Common myeloid progenitor, CD34-positive (primary cell): ENCODE measurements at regions not wholly inside any gene's neighbourhood (a gene's known extent, or its start where the extent isn't known, plus 50 kb on each side); places are given as distances from the start of the nearest gene placed in this dataset.

Source experiments
- CTCF ChIA-PET: fragments of 350-600 bp; sonication (Branson Sonifier 250); formaldehyde crosslinking; loops from one replicate; lab custom pipeline; 2021; ENCODE audit warnings: antibody characterized with exemption; lab: Charles Lee
- POLR2A ChIA-PET: fragments of 350-600 bp; sonication (Branson Sonifier 250); formaldehyde crosslinking; loops from one replicate; lab custom pipeline; 2021; ENCODE audit warnings: antibody characterized with exemption; lab: Charles Lee
- DNase-seq, 3 donors: peaks; one replicate each; pipeline versions ENCODE4 v3.0.0 to v3.0.0-alpha.2; 2013
- H3K27ac ChIP-seq, 2 experiments: 1 replicate in 1 of 2; 2 replicates in 1 of 2; pipeline ENCODE4 v1.7.0; 2013; ENCODE audit warnings: inconsistent platforms in 2 of 2, low read length in 2 of 2, mild to moderate bottlenecking in 2 of 2, low read depth in 1 of 2, moderate library complexity in 1 of 2; ENCODE audit not compliant: severe bottlenecking in 2 of 2, insufficient read depth in 1 of 2, poor library complexity in 1 of 2
- H3K27me3 ChIP-seq, 5 experiments: replicated peaks in 2 of 5; 1 replicate in 3 of 5; 2 replicates in 2 of 5; pipeline versions ENCODE4 v1.6.1 to v1.7.0; 2013; ENCODE audit warnings: low read length in 4 of 5, mild to moderate bottlenecking in 2 of 5, moderate library complexity in 2 of 5, inconsistent platforms in 1 of 5; ENCODE audit not compliant: insufficient read depth in 5 of 5, control insufficient read depth in 4 of 5
- H3K36me3 ChIP-seq, 4 experiments: 1 replicate in 2 of 4; 2 replicates in 2 of 4; pipeline versions ENCODE4 v1.6.1 to v1.7.0; 2013; ENCODE audit warnings: low read length in 3 of 4, control low read depth in 1 of 4, mild to moderate bottlenecking in 1 of 4; ENCODE audit not compliant: control insufficient read depth in 4 of 4, insufficient read depth in 4 of 4
- H3K4me1 ChIP-seq, 4 experiments: 1 replicate in 3 of 4; 2 replicates in 1 of 4; pipeline versions ENCODE4 v1.6.1 to v1.7.1; 2013; ENCODE audit warnings: low read length in 3 of 4, mild to moderate bottlenecking in 3 of 4, control low read depth in 1 of 4, inconsistent platforms in 1 of 4, moderate library complexity in 1 of 4; ENCODE audit not compliant: control insufficient read depth in 4 of 4, insufficient read depth in 4 of 4; ENCODE audit errors: control extremely low read depth in 1 of 4
- H3K4me3 ChIP-seq, 7 experiments: 1 replicate in 4 of 7; 2 replicates in 3 of 7; pipeline versions ENCODE4 v1.5.1 to v1.7.0; 2013; ENCODE audit warnings: mild to moderate bottlenecking in 7 of 7, low read length in 6 of 7, moderate library complexity in 6 of 7, inconsistent platforms in 2 of 7, low read depth in 2 of 7, control low read depth in 1 of 7; ENCODE audit not compliant: insufficient read depth in 4 of 7, control insufficient read depth in 1 of 7; ENCODE audit errors: extremely low read depth in 1 of 7
- H3K9me3 ChIP-seq, 5 experiments: 1 replicate in 4 of 5; 2 replicates in 1 of 5; pipeline versions ENCODE4 v1.6.1 to v1.7.1; 2013; ENCODE audit warnings: low read length in 4 of 5, mild to moderate bottlenecking in 2 of 5, inconsistent platforms in 1 of 5, low read depth in 1 of 5, moderate library complexity in 1 of 5; ENCODE audit not compliant: control insufficient read depth in 4 of 5, insufficient read depth in 2 of 5; ENCODE audit errors: control extremely low read depth in 1 of 5
- WGBS: methylation state at CpG from one replicate; pipeline ENCODE4 v1.1.5; 2013; ENCODE audit not compliant: insufficient coverage; 5-methylcytosine and 5-hydroxymethylcytosine counted together

GRCh38 chr1:66436378-66437135 lies 97.4 kb upstream of the SGIP1 start:
- Histone ChIP-seq H3K4me3 (no peak overlapping the region), H3K36me3 (no peaks in the 10 kb centered on the region), H3K27me3 (no peaks in the 10 kb centered on the region), H3K9me3 (peaks cover 0 to 10% (median 4%) of the 10 kb centered on the region in 5 experiments), H3K4me1 (peaks cover 14 to 45% (median 32%) of the 10 kb centered on the region in 4 experiments), H3K27ac (no peak overlapping the region)
- DNase-seq = peak; percentile 31 to 73 (median 58)
- CTCF ChIA-PET = interaction anchor here (1.0 to 2.8 kb wide), 21 partner anchors 9 to 194 kb away, joined by 3 to 11 read pairs (median 5); no protein-coding TSS in a partner anchor
- WGBS = 75% methylated on average over 4 of the region's 4 CpGs
- POLR2A ChIA-PET = no interaction called here

- peaks cover 0 to 4% (median 1%) of the 10 kb centered on the region in 5 experiments for H3K9me3 ChIP-seq
- CTCF ChIA-PET = interaction anchor here (1.0 to 2.8 kb wide), 15 partner anchors 9 to 194 kb away, joined by 3 to 11 read pairs (median 5); no protein-coding TSS in a partner anchor
- POLR2A ChIA-PET = no interaction called here
- H3K36me3 ChIP-seq = no peaks in the 10 kb centered on the region
- no CpG with 5 or more reads among the region's 2 CpGs for WGBS
- DNase-seq = no peak
- no peaks in the 10 kb centered on the region for H3K27me3 ChIP-seq
- peaks cover 14 to 48% (median 33%) of the 10 kb centered on the region in 4 experiments for H3K4me1 ChIP-seq
- no peak overlapping the region for H3K27ac ChIP-seq
- no peak overlapping the region for H3K4me3 ChIP-seq
Observed at GRCh38 chr1:66437136-66437401, 96.9 kb upstream of the SGIP1 start.

- Histone ChIP-seq H3K9me3 (no peaks in the 10 kb centered on the region), H3K4me1 (peaks cover 16 to 53% (median 35%) of the 10 kb centered on the region in 4 experiments), H3K27me3 (no peaks in the 10 kb centered on the region), H3K27ac (peak overlapping the region; percentile 67 to 84), H3K36me3 (no peaks in the 10 kb centered on the region), H3K4me3 (peak overlapping the region in 1 of 7 experiments; percentile 8)
- ChIA-PET CTCF (interaction anchor here (1.1 to 2.8 kb wide), 4 partner anchors 8 to 186 kb away, joined by 3 to 11 read pairs (median 10); no protein-coding TSS in a partner anchor), POLR2A (interaction anchor here (0.7 kb wide), 1 partner anchor 57 kb away, joined by 3 read pairs; no protein-coding TSS in a partner anchor)
- peak in 2 of 3 donors; percentile 23 to 49 for DNase-seq
- no CpG with 5 or more reads among the region's 1 CpG for WGBS
Observed at GRCh38 chr1:66438062-66438461, 95.9 kb upstream of the SGIP1 start.

GRCh38 chr1:66438501-66438900 lies 95.5 kb upstream of the SGIP1 start:
- peak overlapping the region; percentile 67 to 84 for H3K27ac ChIP-seq
- DNase-seq = peak in 1 of 3 donors; percentile 35
- H3K27me3 ChIP-seq = no peaks in the 10 kb centered on the region
- POLR2A ChIA-PET = interaction anchor here (0.7 kb wide), 1 partner anchor 57 kb away, joined by 3 read pairs; no protein-coding TSS in a partner anchor
- H3K9me3 ChIP-seq = no peaks in the 10 kb centered on the region
- H3K4me3 ChIP-seq = peak overlapping the region in 4 of 7 experiments; percentile 24 to 55 (median 38)
- H3K4me1 ChIP-seq = peaks cover 16 to 50% (median 35%) of the 10 kb centered on the region in 4 experiments
- no peaks in the 10 kb centered on the region for H3K36me3 ChIP-seq
- WGBS = 76% methylated on average over 5 of the region's 7 CpGs
- CTCF ChIA-PET = interaction anchor here (1.1 to 2.2 kb wide), 2 partner anchors 184 to 186 kb away, joined by 3 to 10 read pairs; no protein-coding TSS in a partner anchor

- no CpG with 5 or more reads among the region's 4 CpGs for WGBS
- POLR2A ChIA-PET = interaction anchor here (0.5 kb wide), 1 partner anchor 1232 kb away, joined by 5 read pairs; no protein-coding TSS in a partner anchor
- Histone ChIP-seq H3K27ac (peak overlapping the region; percentile 67 to 84), H3K9me3 (no peaks in the 10 kb centered on the region), H3K4me3 (peak overlapping the region in 3 of 7 experiments; percentile 28 to 55 (median 48)), H3K4me1 (peaks cover 16 to 51% (median 37%) of the 10 kb centered on the region in 4 experiments), H3K27me3 (no peaks in the 10 kb centered on the region), H3K36me3 (no peaks in the 10 kb centered on the region)
- CTCF ChIA-PET = interaction anchor here (0.8 to 1.3 kb wide), 4 partner anchors 8 to 196 kb away, joined by 3 to 4 read pairs (median 3); no protein-coding TSS in a partner anchor
- peak; percentile 74 to 95 (median 91) for DNase-seq
Observed at GRCh38 chr1:66439031-66439740, 94.8 kb upstream of the SGIP1 start.

- Histone ChIP-seq H3K36me3 (no peaks in the 10 kb centered on the region), H3K9me3 (no peaks in the 10 kb centered on the region), H3K27ac (no peak overlapping the region), H3K4me1 (peaks cover 25 to 49% (median 31%) of the 10 kb centered on the region in 4 experiments), H3K4me3 (no peak overlapping the region), H3K27me3 (no peaks in the 10 kb centered on the region)
- WGBS = no CpG with 5 or more reads among the region's 1 CpG
- ChIA-PET CTCF (interaction anchor here (1.2 to 10.6 kb wide), 9 partner anchors 77 to 488 kb away, joined by 4 to 374 read pairs (median 6); no protein-coding TSS in a partner anchor), POLR2A (no interaction called here)
- DNase-seq = no peak
Observed at GRCh38 chr1:66443793-66444192, 90.2 kb upstream of the SGIP1 start.
